Renal cortex interstitium (tissue), 11 donors: ENCODE measurements at regions not wholly inside any gene's neighbourhood (a gene's known extent, or its start where the extent isn't known, plus 50 kb on each side); places are given as distances from the start of the nearest gene placed in this dataset.

Experiments used
- DNase-seq, 11 donors: peaks; one replicate each; pipeline ENCODE4 v3.0.0-alpha.2; 2013; ENCODE audit warnings: low read depth in 9 of 11, low spot score in 4 of 11; ENCODE audit errors: extremely low read depth in 1 of 11

GRCh38 chr1:43067233-43067745 lies 104.8 kb downstream of the EBNA1BP2 start:
- no peak for DNase-seq

GRCh38 chr1:43066578-43066977 lies 105.5 kb downstream of the EBNA1BP2 start:
- no peak for DNase-seq

GRCh38 chr1:43065616-43066399 lies 106.3 kb downstream of the EBNA1BP2 start:
- DNase-seq: no peak

- DNase-seq: no peak
Measured at GRCh38 chr1:43065191-43065590, 106.5 kb upstream of the SLC2A1 start.

- no peak for DNase-seq
Measured at GRCh38 chr1:43063394-43064219, 104.9 kb upstream of the SLC2A1 start.

GRCh38 chr1:43062527-43063095 lies 103.9 kb upstream of the SLC2A1 start:
- no peak for DNase-seq

GRCh38 chr1:43061757-43062156 lies 103.1 kb upstream of the SLC2A1 start:
- no peak for DNase-seq

- no peak for DNase-seq
Measured at GRCh38 chr1:43059640-43060574, 101.2 kb upstream of the SLC2A1 start.

GRCh38 chr1:43058545-43059360 lies 100.1 kb upstream of the SLC2A1 start:
- peak in 6 of 11 donors; percentile 26 to 69 (median 50) for DNase-seq

- DNase-seq: no peak
Measured at GRCh38 chr1:43058056-43058455, 99.4 kb upstream of the SLC2A1 start.

GRCh38 chr1:43057567-43057966 lies 98.9 kb upstream of the SLC2A1 start:
- no peak for DNase-seq

- DNase-seq: peak in 4 of 11 donors; percentile 41 to 64 (median 52)
Measured at GRCh38 chr1:43056981-43057391, 98.3 kb upstream of the SLC2A1 start.

- DNase-seq: no peak
Measured at GRCh38 chr1:43056460-43056859, 97.8 kb upstream of the SLC2A1 start.

GRCh38 chr1:43054961-43055360 lies 96.3 kb upstream of the SLC2A1 start:
- DNase-seq: no peak

- DNase-seq: no peak
Measured at GRCh38 chr1:43052786-43053439, 94.2 kb upstream of the SLC2A1 start.

GRCh38 chr1:43052322-43052721 lies 93.7 kb upstream of the SLC2A1 start:
- DNase-seq: no peak

GRCh38 chr1:43049481-43049880 lies 90.8 kb upstream of the SLC2A1 start:
- DNase-seq: no peak
